NCI-H2029 (cell line): ENCODE measurements at regions not wholly inside any gene's neighbourhood (a gene's known extent, or its start where the extent isn't known, plus 50 kb on each side); places are given as distances from the start of the nearest gene placed in this dataset.

Experiments used
- DNase-seq: peaks from one replicate; lab custom pipeline; 2025; lab: John Stamatoyannopoulos, UW

GRCh38 chr1:229762891-229763290 is 136.8 kb downstream of the URB2 start:
- DNase-seq = no peak

GRCh38 chr1:229768232-229768631 is 142.2 kb downstream of the URB2 start:
- no peak for DNase-seq

GRCh38 chr1:229769006-229769405 is 143.0 kb downstream of the URB2 start:
- DNase-seq = no peak

DNA sequence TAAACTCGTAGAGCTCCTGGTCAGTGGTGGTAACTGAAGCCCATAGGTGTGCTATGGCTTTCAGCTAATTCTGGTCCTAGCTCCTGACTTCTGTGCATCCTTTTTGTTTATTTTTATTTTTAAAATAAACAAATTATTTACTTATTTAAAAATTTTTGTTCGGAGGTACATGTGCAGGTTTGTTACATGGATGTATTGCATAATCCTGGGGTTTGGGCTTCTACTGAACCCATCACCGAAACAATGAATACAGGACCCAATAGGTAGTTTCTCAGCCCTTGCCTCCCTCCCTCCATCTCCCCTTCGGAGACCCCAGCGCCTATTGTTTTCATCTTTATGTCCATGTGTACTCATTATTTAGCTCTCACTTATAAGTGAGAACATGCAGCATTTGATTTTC is 143.8 kb downstream of the URB2 start:
- DNase-seq = no peak

DNA sequence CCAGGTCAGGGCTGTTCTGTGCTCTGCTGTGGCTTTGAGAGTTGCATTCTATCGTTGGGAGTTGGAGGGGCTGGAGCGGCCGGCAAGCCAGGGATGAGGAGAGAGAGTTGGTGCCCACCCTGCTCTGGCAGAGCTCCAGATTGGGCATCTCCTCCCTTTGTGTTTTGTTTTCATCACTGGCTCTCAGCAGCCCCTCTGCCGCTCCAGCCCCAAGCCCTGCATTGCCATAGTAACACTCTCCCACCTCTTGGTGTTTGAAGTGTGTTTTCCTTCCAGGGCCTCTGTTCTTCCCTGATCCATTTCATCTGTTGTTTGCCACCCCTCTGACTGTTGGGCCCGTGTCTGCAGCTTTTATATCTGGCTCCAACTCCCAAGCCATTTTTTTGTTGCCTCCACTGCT is 152.7 kb downstream of the URB2 start:
- no peak for DNase-seq

DNA sequence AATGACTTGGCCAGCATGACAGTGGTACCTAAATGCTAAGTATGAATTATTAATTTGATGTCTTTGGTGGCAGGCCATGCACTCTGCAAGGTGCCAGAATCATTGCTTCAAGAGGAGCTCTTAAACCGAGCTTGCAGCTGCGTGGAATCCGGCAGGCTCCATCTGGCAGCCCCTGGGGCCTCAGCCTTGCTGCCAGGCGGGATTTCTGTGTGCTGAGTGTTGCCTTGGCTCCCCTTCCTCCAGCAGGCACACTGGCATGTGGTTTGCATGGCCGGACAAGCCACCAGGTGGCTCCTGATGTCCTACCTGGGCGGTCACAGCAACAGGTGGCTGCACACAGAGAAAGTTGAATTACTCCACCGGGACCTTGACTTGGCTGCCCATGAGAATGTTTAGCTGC is 155.4 kb downstream of the URB2 start:
- peak; percentile 47 for DNase-seq

GRCh38 chr1:229782469-229782868 is 156.4 kb downstream of the URB2 start:
- no peak for DNase-seq

- no peak for DNase-seq
These were observed 158.8 kb downstream of the URB2 start for GRCh38 chr1:229784834-229785233.

DNA sequence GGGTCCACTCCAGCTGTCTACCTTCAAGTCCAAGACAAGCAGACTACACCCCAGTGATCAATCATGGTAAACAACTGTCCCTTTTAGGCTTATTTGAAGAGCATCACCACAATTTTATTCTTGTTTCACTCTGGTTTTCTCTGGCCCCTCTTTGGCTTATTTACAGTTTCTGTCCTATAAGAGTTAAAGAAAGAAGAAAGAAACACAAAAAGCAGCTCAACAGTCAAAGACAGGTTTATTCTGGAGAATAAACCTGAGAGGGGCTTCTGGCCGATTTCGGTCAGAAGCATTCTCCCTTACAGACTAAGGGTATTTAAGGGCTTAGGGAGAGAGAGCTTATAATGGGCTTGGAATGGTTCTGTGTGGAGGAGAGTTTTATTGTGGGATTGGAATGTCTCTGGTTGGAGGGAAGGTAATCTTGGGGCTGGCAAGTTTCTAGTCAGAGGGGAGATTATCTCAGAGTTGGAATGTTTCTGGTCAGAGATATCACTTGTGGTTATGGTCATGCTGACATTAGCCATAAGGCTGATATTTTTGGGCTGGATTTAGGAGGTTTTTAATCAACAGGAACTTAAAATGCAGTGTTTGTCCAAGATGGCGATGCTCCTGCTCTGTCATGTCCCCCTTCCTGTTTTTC is 161.0 kb downstream of the URB2 start:
- DNase-seq = no peak

DNA sequence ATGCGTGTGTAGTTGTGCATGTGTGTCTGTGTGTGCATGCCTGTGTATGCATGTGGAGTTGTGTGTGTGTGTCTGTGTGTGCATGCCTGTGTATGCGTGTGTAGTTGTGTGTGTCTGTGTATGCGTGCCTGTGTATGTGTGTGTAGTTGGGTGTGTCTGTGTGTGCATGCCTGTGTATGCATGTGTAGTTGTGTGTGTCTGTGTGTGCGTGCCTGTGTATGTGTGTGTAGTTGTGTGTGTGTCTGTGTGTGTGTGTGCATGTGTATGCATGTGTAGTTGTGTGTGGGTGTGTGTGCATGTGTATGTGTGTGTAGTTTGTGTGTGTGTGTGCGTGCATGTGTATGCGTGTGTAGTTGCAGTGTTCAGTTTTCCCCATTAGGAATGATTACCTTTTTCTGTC is 162.0 kb downstream of the URB2 start:
- DNase-seq = no peak

- no peak for DNase-seq
These were observed 166.2 kb downstream of the URB2 start for GRCh38 chr1:229792012-229792975.

DNA sequence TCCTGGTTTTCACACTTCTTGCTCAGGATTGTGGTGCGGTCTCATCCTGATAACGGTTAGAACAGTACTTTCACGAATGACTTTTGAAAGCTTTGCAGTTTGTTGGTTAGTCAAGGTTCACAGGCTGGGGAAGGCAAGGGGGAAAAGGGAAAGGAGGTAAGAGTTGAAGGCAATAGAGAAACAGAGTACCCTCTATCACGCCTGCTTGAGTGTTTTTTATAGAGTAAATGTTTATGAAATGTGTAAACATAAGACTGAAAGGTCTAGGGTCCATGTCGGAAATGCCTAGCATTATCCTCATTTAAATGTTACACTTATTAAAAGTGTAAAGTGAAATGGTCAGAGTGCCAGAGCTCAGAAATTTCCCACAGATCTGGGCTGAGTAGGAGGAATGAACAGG is 167.4 kb downstream of the URB2 start:
- no peak for DNase-seq

- no peak for DNase-seq
These were observed 172.5 kb downstream of the URB2 start for GRCh38 chr1:229798558-229798957.

DNA sequence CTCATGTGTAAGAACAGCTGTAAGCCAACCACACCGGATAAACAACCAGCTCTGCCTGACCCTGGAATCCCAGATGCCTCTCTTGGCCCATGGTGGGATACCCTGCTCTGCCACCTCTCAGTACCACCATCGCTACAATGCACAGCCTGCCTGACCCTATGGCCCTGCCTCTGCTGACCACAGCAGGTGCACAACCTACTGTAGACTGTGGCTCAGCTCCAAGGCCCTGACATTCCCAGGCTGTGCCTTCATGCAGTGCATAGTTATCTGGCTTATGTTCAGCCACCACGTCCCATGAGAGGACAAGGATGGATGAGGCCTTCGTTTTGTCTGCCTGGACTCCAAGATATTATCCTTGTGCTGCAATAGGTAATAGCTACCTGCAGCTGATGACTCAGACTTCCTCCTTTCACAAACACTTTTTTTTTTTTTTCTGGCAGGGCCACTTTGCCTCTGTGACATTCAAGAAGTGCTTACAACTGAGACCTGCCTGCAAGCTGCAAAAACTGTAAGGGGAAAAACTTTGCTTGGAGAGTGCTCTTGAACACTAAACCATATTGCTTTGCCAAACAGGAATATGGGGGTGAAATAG is 177.7 kb downstream of the URB2 start:
- DNase-seq = no peak

DNA sequence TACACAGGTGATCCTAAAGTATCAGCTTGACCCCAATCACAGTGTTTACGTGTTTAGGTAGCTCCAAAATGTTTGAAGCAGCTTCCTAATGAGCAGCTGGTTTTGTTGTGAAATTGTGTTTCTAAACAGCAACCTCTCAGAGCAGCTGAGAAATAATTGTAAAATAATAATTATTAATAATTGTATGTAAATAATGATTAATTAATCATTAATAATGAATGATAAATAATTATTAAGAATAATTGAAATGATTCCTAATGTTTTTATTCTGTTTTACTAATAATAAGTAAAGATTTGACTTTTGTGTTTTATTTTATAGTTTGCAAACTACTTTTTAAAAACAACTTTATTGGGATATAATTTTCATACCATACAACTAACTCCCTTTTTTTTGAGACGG is 182.2 kb downstream of the URB2 start:
- no peak for DNase-seq

DNA sequence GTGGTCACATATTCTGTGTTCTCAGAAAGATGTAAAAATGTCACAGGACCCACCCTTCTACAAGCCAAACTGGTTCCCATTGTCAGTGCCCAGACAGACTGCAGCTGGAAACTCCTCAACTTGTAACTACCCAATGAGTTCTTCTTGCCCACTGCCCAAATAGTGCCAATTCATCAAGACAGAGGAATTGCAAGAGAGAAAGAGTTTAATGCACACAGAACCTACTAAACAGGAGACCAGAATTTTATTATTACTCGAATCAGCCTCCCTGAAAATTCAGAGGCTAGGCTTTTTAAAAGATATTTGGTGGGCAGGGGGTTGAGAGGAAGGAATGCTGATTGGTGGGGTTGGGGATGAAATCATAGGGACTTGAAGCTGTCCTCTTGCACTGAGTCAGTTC is 184.1 kb downstream of the URB2 start:
- DNase-seq = no peak

DNA sequence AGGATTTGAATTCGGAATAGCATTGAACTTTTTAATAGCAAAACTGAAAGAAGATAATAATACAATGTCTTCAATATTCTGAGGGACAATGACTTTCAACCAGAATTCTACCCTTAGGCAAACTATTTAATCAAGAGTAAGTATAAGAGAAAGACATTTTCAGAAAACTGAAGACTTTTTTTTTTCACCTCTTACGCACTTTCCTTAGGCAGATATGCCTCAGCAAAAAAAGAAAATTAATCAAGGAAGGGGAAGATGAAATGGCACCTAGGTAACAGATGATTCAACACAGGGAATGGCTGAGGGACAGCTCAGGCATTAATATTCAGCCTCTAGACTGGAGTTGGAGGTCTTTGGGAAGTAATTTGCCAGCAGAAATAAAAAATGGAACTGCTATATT is 184.9 kb downstream of the URB2 start:
- no peak for DNase-seq

GRCh38 chr1:229812148-229812547 is 186.1 kb downstream of the URB2 start:
- no peak for DNase-seq

GRCh38 chr1:229812693-229813092 is 186.6 kb downstream of the URB2 start:
- DNase-seq = no peak

GRCh38 chr1:229815076-229815475 is 189.0 kb downstream of the URB2 start:
- no peak for DNase-seq

DNA sequence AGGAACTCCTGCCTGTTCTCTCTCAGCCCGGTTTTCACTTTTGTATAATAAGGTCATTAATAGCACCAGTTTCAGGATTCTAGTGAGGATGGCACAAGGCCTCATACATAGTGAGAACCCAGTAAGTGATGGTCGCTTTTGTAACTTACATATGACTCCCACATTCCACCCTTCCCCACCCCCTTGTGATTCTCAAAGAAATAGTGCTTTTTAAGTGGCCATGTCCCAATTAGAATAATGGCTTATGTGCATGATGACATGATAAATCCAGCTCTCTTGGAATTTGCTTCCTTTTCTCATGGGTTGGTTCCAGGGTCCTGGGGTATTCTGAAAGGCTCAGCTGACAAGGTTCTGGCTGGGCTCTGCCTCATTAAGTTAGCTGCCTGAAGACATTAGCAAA is 189.9 kb downstream of the URB2 start:
- no peak for DNase-seq

DNA sequence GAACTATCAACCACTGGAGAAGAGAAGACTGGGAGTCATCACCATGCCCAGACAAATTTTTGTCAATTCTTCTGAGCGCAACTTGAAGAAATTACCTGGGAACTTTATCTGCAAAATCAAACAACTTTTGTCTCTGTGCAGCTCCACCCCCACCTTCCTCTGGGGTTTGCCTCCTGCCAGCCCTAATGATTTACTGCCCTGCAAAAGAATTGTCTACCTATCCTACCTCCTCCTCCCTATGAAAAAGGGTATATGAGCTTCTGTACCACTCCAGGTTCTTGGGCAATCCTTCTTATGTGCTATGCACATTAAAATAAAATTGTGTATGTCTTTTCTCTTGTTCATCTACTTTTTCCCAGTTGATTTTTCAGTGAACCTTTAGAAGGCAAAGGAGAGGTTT is 191.9 kb downstream of the URB2 start:
- no peak for DNase-seq

DNA sequence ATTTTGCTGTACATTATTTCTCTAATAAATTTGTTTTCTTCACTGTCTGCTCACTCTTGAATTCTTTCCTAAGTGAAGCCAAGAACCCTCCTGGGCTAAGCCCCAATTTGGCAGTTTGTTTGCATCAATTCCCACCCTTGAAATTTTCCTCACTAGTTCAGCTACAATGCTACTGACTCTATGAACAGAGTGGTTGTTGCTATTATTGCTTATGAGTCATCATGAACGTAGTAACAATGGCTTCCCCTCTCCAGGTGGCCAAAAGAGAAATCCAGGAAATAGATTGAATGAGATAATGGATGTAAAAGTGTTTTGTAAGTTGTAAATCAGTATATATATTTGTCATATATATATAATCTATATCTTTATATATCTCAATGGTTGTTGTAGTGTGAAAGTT is 193.0 kb downstream of the URB2 start:
- no peak for DNase-seq
